Erythroblast (primary cell): ENCODE measurements at regions not wholly inside any gene's neighbourhood (a gene's known extent, or its start where the extent isn't known, plus 50 kb on each side); places are given as distances from the start of the nearest gene placed in this dataset.

Source experiments
- GATA1 ChIP-seq: IDR thresholded peaks from 2 replicates; pipeline ENCODE4 v1.6.1; 2011; ENCODE audit warnings: low read depth, mild to moderate bottlenecking, control low read depth, low read length, moderate library complexity
- POLR2A ChIP-seq: IDR thresholded peaks from 2 replicates; pipeline ENCODE4 v1.6.1; 2011; ENCODE audit warnings: mild to moderate bottlenecking, low read length

DNA sequence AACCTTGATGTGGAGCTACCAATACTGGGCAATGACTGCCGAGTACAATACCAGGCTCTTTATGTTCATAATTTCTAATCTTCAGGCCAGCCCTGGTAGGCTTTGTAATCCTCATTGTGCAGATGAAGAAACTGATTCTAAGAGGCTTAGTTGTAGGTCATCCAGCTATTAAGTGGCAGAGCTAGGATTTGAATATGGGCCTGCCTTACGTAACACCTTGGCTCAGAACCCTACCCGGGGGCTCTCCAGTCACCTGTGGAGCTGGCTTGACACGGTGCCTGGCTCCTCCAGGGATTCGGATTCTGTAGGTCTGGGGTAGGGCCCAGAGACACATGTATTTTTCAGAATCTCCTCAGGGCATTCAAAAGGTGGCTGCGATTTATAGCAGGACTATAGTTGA lies 515.5 kb downstream of the QKI start:
- no peak for TF ChIP-seq POLR2A
- TF ChIP-seq GATA1 = no peak
